HG03025 (cell line): ENCODE measurements at regions not wholly inside any gene's neighbourhood (a gene's known extent, or its start where the extent isn't known, plus 50 kb on each side); places are given as distances from the start of the nearest gene placed in this dataset.
"Not testable (repeated sequence)": the region's sequence is repeated elsewhere in the genome, so short reads cannot be mapped to it uniquely, and the experiment has no call there.

Experiments
- ATAC-seq: cut with Tn5 transposase; IDR thresholded peaks from one replicate; pipeline ENCODE4 v1.9.1; 2021; ENCODE audit warnings: mild to moderate bottlenecking, moderate library complexity; ENCODE audit not compliant: unreplicated experiment, low FRiP score

GRCh38 chr7:13793926-13794325 lies 195.5 kb downstream of the ETV1 start:
- no peak for ATAC-seq

- ATAC-seq: no peak
These were observed 194.9 kb downstream of the ETV1 start for GRCh38 chr7:13794581-13794980.

GRCh38 chr7:13797545-13797944 lies 191.9 kb downstream of the ETV1 start:
- ATAC-seq: no peak

- no peak for ATAC-seq
These were observed 188.6 kb downstream of the ETV1 start for GRCh38 chr7:13800694-13801448.

- no peak for ATAC-seq
These were observed 187.8 kb downstream of the ETV1 start for GRCh38 chr7:13801669-13802068.

- no peak for ATAC-seq
These were observed 186.8 kb downstream of the ETV1 start for GRCh38 chr7:13802651-13803050.

- ATAC-seq: no peak
These were observed 186.3 kb downstream of the ETV1 start for GRCh38 chr7:13803134-13803533.

- ATAC-seq: not testable (repeated sequence)
These were observed 183.2 kb downstream of the ETV1 start for GRCh38 chr7:13806089-13806867.

GRCh38 chr7:13817230-13817629 lies 172.2 kb downstream of the ETV1 start:
- not testable (repeated sequence) for ATAC-seq

GRCh38 chr7:13821152-13821787 lies 168.2 kb downstream of the ETV1 start:
- no peak for ATAC-seq

- ATAC-seq: no peak
These were observed 166.8 kb downstream of the ETV1 start for GRCh38 chr7:13822678-13823077.

GRCh38 chr7:13826752-13827151 lies 162.7 kb downstream of the ETV1 start:
- ATAC-seq: no peak

GRCh38 chr7:13827716-13828115 lies 161.8 kb downstream of the ETV1 start:
- ATAC-seq: no peak

- no peak for ATAC-seq
These were observed 160.2 kb downstream of the ETV1 start for GRCh38 chr7:13829231-13829630.

- ATAC-seq: no peak
These were observed 159.3 kb downstream of the ETV1 start for GRCh38 chr7:13829914-13830900.

GRCh38 chr7:13832346-13832745 lies 157.1 kb downstream of the ETV1 start:
- no peak for ATAC-seq

- ATAC-seq: no peak
These were observed 155.1 kb downstream of the ETV1 start for GRCh38 chr7:13834328-13834761.

GRCh38 chr7:13835442-13835841 lies 154.0 kb downstream of the ETV1 start:
- ATAC-seq: no peak

GRCh38 chr7:13839063-13839462 lies 150.4 kb downstream of the ETV1 start:
- no peak for ATAC-seq
